ENCODE measurements at regions not wholly inside any gene's neighbourhood (a gene's known extent, or its start where the extent isn't known, plus 50 kb on each side); places are given as distances from the start of the nearest gene placed in this dataset.

DNA sequence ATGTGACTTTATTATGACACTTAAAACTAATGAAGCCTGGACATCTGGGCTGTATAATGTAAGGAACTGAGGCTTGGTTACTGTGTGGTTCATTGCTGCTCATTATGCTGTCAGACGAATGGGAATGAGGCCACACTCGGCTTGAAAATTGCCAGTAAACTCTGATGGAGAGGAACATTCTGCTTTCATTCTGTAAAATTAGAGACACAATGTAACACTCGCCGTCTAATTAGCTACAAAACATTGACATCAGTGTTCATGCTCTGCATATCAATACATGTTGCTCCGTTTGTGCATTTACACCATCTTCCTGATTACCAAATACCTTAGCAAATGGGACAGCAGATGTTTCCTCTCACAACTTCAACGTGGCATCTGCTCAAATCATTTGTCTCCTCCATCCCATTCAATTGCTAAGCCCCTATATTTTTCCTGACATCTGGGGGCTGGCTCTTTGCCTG is 133.0 kb downstream of the SLC28A3 start:
- Mint-ChIP-seq H3K36me3 (ENCODE audit: low read depth) (no peaks in the 10 kb centered on the region), H3K27me3 (ENCODE audit: insufficient read depth) (peaks cover 9% of the 10 kb centered on the region), H3K9me3 (no peaks in the 10 kb centered on the region), H3K27ac (no peak overlapping the region), H3K4me3 (no peak overlapping the region), H3K4me1 (no peaks in the 10 kb centered on the region)
- H3K27me3 ChIP-seq (ENCODE audit: control insufficient read depth, insufficient read depth, low read length, poor library complexity, severe bottlenecking): peaks cover 8% of the 10 kb centered on the region
- H3K36me3 ChIP-seq (ENCODE audit: control insufficient read depth, insufficient read depth, low read length): no peaks in the 10 kb centered on the region
- H3K4me3 ChIP-seq (ENCODE audit: low read length): no peak overlapping the region
- H3K9me3 ChIP-seq (ENCODE audit: control insufficient read depth, low read length): no peaks in the 10 kb centered on the region
- DNase-seq: no peak
- TF ChIP-seq, protein P1, sequence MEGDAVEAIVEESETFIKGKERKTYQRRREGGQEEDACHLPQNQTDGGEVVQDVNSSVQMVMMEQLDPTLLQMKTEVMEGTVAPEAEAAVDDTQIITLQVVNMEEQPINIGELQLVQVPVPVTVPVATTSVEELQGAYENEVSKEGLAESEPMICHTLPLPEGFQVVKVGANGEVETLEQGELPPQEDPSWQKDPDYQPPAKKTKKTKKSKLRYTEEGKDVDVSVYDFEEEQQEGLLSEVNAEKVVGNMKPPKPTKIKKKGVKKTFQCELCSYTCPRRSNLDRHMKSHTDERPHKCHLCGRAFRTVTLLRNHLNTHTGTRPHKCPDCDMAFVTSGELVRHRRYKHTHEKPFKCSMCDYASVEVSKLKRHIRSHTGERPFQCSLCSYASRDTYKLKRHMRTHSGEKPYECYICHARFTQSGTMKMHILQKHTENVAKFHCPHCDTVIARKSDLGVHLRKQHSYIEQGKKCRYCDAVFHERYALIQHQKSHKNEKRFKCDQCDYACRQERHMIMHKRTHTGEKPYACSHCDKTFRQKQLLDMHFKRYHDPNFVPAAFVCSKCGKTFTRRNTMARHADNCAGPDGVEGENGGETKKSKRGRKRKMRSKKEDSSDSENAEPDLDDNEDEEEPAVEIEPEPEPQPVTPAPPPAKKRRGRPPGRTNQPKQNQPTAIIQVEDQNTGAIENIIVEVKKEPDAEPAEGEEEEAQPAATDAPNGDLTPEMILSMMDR (conservative IDR thresholded peaks at IDR 0.05): no peak
- no peak overlapping the region for H3K9ac ChIP-seq (ENCODE audit: extremely low read depth, low read length, poor library complexity, severe bottlenecking)
- H3K27ac ChIP-seq (ENCODE audit: low read depth, low read length): peak overlapping the region; percentile 55
- no peaks in the 10 kb centered on the region for H3K4me1 ChIP-seq (ENCODE audit: control insufficient read depth, insufficient read depth, low read length)
- 85 to 89% methylated on average over 6 of the region's 6 CpGs for WGBS, 2 experiments (ENCODE audit: insufficient coverage in 1 of 2, insufficient read length in 1 of 2)

DNA sequence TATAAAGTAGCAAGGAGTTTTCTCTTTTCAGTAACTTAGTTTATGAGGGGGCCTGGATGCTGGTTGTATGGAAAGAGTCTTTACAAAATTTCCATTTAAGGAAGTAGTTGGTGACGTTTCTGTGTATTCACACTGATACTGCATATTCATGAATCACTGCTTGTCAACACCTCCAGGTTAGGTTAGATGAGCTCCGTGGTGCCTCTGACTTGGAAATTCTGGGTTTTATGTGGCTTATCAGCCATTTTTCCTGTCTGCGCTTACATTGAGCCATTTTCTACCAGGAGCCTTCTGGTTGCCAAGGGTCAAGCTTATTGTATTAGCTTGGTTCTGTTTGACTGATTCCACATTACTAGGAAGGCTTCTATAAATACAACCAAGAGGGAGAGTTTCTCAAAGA is 128.3 kb downstream of the SLC28A3 start:
- H3K27ac ChIP-seq (ENCODE audit: low read depth, low read length): no peak overlapping the region
- no peak for DNase-seq
- 85 to 88% methylated on average over 3 of the region's 3 CpGs for WGBS, 2 experiments (ENCODE audit: insufficient coverage in 1 of 2, insufficient read length in 1 of 2)
- H3K36me3 ChIP-seq (ENCODE audit: control insufficient read depth, insufficient read depth, low read length): no peaks in the 10 kb centered on the region
- H3K4me3 ChIP-seq (ENCODE audit: low read length): no peak overlapping the region
- H3K4me1 Mint-ChIP-seq: no peaks in the 10 kb centered on the region
- H3K9ac ChIP-seq (ENCODE audit: extremely low read depth, low read length, poor library complexity, severe bottlenecking): no peak overlapping the region
- no peaks in the 10 kb centered on the region for H3K36me3 Mint-ChIP-seq (ENCODE audit: low read depth)
- no peaks in the 10 kb centered on the region for H3K9me3 Mint-ChIP-seq
- no peaks in the 10 kb centered on the region for H3K27me3 Mint-ChIP-seq (ENCODE audit: insufficient read depth)
- TF ChIP-seq, protein P1 (conservative IDR thresholded peaks at IDR 0.05): no peak
- no peak overlapping the region for H3K4me3 Mint-ChIP-seq
- no peaks in the 10 kb centered on the region for H3K4me1 ChIP-seq (ENCODE audit: control insufficient read depth, insufficient read depth, low read length)
- no peaks in the 10 kb centered on the region for H3K27me3 ChIP-seq (ENCODE audit: control insufficient read depth, insufficient read depth, low read length, poor library complexity, severe bottlenecking)
- no peaks in the 10 kb centered on the region for H3K9me3 ChIP-seq (ENCODE audit: control insufficient read depth, low read length)
- H3K27ac Mint-ChIP-seq: no peak overlapping the region

DNA sequence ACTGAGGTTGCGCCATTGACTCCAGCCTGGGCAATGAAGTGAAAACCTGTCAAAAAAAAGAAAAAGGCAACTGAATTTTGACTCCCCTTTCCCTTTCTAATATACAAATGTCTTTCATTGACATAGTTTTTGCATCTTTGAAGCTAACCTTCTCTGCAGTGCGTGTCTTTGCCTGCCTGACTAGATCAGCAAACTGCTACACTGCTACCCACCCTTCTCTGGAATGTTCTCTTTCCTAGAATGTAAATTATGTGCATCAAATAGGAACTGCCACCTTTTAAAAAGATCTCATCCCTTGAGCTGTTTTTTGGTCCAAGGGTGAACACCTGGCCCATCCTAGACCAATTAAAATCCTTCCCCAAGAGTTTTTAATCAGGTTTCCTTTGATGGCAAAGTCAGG is 127.6 kb downstream of the SLC28A3 start:
- Histone ChIP-seq H3K36me3 (ENCODE audit: control insufficient read depth, insufficient read depth, low read length) (no peaks in the 10 kb centered on the region), H3K4me3 (ENCODE audit: low read length) (no peak overlapping the region), H3K27me3 (ENCODE audit: control insufficient read depth, insufficient read depth, low read length, poor library complexity, severe bottlenecking) (no peaks in the 10 kb centered on the region), H3K9me3 (ENCODE audit: control insufficient read depth, low read length) (no peaks in the 10 kb centered on the region), H3K9ac (ENCODE audit: extremely low read depth, low read length, poor library complexity, severe bottlenecking) (no peak overlapping the region), H3K4me1 (ENCODE audit: control insufficient read depth, insufficient read depth, low read length) (no peaks in the 10 kb centered on the region), H3K27ac (ENCODE audit: low read depth, low read length) (no peak overlapping the region)
- DNase-seq: no peak
- no peaks in the 10 kb centered on the region for H3K9me3 Mint-ChIP-seq
- no peak overlapping the region for H3K27ac Mint-ChIP-seq
- 97 to 100% methylated on average over 1 to 2 of the region's 2 CpGs for whole genome bisulfite sequencing, 2 experiments (ENCODE audit: insufficient coverage in 1 of 2, insufficient read length in 1 of 2)
- H3K4me3 Mint-ChIP-seq: no peak overlapping the region
- TF ChIP-seq, protein P1 (conservative IDR thresholded peaks at IDR 0.05): no peak
- no peaks in the 10 kb centered on the region for H3K27me3 Mint-ChIP-seq (ENCODE audit: insufficient read depth)
- no peaks in the 10 kb centered on the region for H3K36me3 Mint-ChIP-seq (ENCODE audit: low read depth)
- H3K4me1 Mint-ChIP-seq: no peaks in the 10 kb centered on the region

Measured in endodermal cell (in vitro differentiated cells).